Lower leg skin (tissue), 3 donors: ENCODE measurements at regions not wholly inside any gene's neighbourhood (a gene's known extent, or its start where the extent isn't known, plus 50 kb on each side); places are given as distances from the start of the nearest gene placed in this dataset.

Experiments used
- POLR2A ChIP-seq, 2 donors: fragments of 450-650 bp; IDR thresholded peaks; one replicate each; pipeline ENCODE4 v1.6.1; 2016 to 2017; ENCODE audit warnings: antibody characterized with exemption in 2 of 2, mild to moderate bottlenecking in 1 of 2, moderate library complexity in 1 of 2
- TF ChIP-seq, protein P1 (sequence below), 3 donors: fragments of 450-650 bp; IDR thresholded peaks; one replicate each; pipeline ENCODE4 v1.5.1; 2016; ENCODE audit warnings: antibody characterized with exemption in 3 of 3, mild to moderate bottlenecking in 3 of 3, moderate library complexity in 2 of 3

DNA sequence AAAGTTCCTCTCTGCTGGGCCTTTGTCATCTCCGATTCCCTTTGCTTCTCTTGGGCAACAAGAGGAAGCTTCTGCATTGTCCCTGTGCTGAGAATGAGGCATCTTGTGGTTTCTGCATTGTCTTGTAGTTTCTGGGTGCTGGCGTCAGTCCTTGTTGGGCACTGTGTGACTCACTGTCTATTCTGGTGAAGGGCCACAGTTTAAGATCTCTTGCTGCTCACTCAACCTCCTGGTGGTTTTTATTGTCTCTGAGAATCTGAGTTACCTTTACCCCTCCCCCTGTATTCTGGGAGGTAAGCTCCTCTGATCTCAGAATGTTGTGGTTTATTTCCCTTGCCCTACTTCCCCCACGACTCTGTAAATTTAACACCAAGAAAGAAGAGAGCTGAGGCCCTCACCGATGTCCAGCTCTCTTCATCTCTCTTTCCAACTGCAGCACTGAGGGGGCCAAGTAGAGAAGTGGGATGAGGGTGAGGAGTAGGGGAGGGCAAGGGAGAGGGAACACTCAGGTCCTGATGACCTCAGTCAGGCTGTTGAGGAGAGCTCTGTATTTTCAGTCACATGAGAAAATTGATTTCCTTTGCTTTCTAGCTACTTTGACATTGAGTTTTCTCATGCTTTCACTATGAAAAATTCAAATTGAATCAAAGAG, 441.6 kb upstream of the PITX2 start:
- no peak for TF ChIP-seq POLR2A (IDR thresholded peaks at IDR 0.05)
- TF ChIP-seq, protein P1, sequence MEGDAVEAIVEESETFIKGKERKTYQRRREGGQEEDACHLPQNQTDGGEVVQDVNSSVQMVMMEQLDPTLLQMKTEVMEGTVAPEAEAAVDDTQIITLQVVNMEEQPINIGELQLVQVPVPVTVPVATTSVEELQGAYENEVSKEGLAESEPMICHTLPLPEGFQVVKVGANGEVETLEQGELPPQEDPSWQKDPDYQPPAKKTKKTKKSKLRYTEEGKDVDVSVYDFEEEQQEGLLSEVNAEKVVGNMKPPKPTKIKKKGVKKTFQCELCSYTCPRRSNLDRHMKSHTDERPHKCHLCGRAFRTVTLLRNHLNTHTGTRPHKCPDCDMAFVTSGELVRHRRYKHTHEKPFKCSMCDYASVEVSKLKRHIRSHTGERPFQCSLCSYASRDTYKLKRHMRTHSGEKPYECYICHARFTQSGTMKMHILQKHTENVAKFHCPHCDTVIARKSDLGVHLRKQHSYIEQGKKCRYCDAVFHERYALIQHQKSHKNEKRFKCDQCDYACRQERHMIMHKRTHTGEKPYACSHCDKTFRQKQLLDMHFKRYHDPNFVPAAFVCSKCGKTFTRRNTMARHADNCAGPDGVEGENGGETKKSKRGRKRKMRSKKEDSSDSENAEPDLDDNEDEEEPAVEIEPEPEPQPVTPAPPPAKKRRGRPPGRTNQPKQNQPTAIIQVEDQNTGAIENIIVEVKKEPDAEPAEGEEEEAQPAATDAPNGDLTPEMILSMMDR (IDR thresholded peaks at IDR 0.05): no peak
